ENCODE measurements at regions not wholly inside any gene's neighbourhood (a gene's known extent, or its start where the extent isn't known, plus 50 kb on each side); places are given as distances from the start of the nearest gene placed in this dataset.

GRCh38 chr7:16137944-16138343, 283.4 kb downstream of the CRPPA start:
- TF ChIP-seq CTCF (IDR thresholded peaks at IDR 0.05) (no peak), POLR2A (IDR thresholded peaks at IDR 0.05) (no peak), EP300 (IDR thresholded peaks at IDR 0.05) (no peak)

All from tibial nerve (tissue), 4 donors.